Left ventricle myocardium inferior (tissue), 1 donor: ENCODE measurements at regions not wholly inside any gene's neighbourhood (a gene's known extent, or its start where the extent isn't known, plus 50 kb on each side); places are given as distances from the start of the nearest gene placed in this dataset.
A peak's percentile ranks its signal among the peaks of the same experiment; 100 is the strongest.
"Not testable (repeated sequence)": the region's sequence is repeated elsewhere in the genome, so short reads cannot be mapped to it uniquely, and the experiment has no call there.

Experiments used
- DNase-seq: peaks from one replicate; pipeline ENCODE4 v3.0.0-alpha.2; 2020
- H3K27ac ChIP-seq: fragments of 200-600 bp; replicated peaks from 2 replicates; pipeline ENCODE4 v1.8.0; 2021
- H3K27me3 ChIP-seq: fragments of 200-600 bp; 2 replicates; pipeline ENCODE4 v1.8.0; 2021; ENCODE audit warnings: low read depth
- H3K36me3 ChIP-seq: fragments of 200-600 bp; 2 replicates; pipeline ENCODE4 v1.8.0; 2021
- H3K4me1 ChIP-seq: fragments of 200-600 bp; 2 replicates; pipeline ENCODE4 v1.8.0; 2021
- H3K4me3 ChIP-seq: fragments of 200-600 bp; 2 replicates; pipeline ENCODE4 v1.8.0; 2021; ENCODE audit warnings: mild to moderate bottlenecking, moderate library complexity
- H3K9me3 ChIP-seq: fragments of 200-600 bp; replicated peaks from 2 replicates; pipeline ENCODE4 v1.8.0; 2021
- intact Hi-C: fragments of 100-400 bp; cut with micrococcal nuclease; formaldehyde crosslinking; loops from one replicate; pipeline ENCODE4 v1.11.0; 2022
- TF ChIP-seq, protein P1 (sequence below): fragments of 200-600 bp; IDR thresholded peaks from 2 replicates; pipeline ENCODE4 v1.8.0; 2021; ENCODE audit warnings: antibody characterized with exemption, mild to moderate bottlenecking, borderline replicate concordance
- donor health status: DM: no; HTN: yes; CAD: no; lungs with severe emphysema.

DNA sequence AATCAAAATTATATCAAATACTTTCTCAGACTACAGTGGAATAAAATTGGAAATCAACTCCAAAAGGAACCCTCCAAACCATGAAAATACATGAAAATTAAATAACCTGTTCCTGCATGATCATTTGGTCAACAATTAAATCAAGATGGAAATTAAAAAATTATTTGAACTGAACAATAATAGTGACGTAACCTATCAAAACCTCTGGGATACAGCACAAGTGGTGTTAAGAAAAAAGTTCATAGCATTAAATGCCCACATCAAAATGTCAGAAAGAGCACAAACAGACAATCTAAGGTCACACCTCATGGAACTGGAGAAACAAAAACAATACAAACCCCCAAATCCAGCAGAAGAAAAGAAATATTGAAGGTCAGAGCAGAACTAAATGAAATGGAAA is 1460.7 kb downstream of the OLFM4 start:
- H3K27ac ChIP-seq, result no peak overlapping the region
- DNase-seq, result no peak
- TF ChIP-seq, protein P1, sequence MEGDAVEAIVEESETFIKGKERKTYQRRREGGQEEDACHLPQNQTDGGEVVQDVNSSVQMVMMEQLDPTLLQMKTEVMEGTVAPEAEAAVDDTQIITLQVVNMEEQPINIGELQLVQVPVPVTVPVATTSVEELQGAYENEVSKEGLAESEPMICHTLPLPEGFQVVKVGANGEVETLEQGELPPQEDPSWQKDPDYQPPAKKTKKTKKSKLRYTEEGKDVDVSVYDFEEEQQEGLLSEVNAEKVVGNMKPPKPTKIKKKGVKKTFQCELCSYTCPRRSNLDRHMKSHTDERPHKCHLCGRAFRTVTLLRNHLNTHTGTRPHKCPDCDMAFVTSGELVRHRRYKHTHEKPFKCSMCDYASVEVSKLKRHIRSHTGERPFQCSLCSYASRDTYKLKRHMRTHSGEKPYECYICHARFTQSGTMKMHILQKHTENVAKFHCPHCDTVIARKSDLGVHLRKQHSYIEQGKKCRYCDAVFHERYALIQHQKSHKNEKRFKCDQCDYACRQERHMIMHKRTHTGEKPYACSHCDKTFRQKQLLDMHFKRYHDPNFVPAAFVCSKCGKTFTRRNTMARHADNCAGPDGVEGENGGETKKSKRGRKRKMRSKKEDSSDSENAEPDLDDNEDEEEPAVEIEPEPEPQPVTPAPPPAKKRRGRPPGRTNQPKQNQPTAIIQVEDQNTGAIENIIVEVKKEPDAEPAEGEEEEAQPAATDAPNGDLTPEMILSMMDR, result no peak
- intact Hi-C loops, result no loop called here
- H3K36me3 ChIP-seq, result no peaks in the 10 kb centered on the region
- no peaks in the 10 kb centered on the region for H3K4me1 ChIP-seq
- peaks cover 35% of the 10 kb centered on the region for H3K9me3 ChIP-seq
- no peaks in the 10 kb centered on the region for H3K27me3 ChIP-seq
- no peak overlapping the region for H3K4me3 ChIP-seq

DNA sequence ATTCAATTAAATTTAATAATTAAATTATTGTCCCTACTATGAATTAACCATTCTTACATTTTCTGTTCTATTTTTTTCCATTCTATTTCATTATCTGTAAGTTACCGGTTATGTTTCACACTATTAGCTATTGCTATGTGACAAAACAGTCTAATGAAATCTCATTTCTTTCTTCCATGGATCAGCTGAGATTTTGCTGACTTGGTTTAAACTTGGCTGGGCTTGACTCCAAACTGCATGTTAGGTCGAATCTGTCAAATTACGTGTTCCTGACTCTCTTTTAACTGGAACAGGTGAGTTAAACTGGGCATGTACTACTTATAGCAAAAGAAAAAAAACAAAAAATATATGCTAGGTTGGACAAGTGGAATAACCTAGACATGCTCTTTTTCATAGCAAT is 1464.4 kb downstream of the OLFM4 start:
- no peaks in the 10 kb centered on the region for H3K27me3 ChIP-seq
- no peak overlapping the region for H3K4me3 ChIP-seq
- H3K4me1 ChIP-seq, result no peaks in the 10 kb centered on the region
- H3K9me3 ChIP-seq, result peaks cover 35% of the 10 kb centered on the region
- no peaks in the 10 kb centered on the region for H3K36me3 ChIP-seq
- no peak for DNase-seq
- H3K27ac ChIP-seq, result no peak overlapping the region
- intact Hi-C loops, result no loop called here
- TF ChIP-seq, protein P1, result no peak

DNA sequence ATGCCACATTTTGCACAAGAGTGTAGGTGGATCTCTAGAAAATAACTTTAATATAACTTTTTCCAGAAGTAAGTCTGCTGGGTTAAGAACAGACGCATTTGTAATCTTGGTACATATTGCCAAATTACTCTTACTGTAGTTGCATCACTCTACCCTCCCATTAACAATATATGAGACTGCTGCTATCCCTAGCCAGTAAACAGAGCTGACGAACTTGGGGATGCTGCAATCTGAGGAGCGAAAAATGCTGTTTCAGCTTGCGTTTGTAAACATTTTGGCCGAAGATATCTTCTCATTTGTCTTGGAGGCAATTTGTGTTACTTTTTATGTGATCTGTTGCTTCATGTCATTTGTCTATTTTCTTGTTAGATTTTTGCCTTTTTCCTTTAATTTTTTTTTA is 1482.8 kb downstream of the OLFM4 start:
- no peaks in the 10 kb centered on the region for H3K36me3 ChIP-seq
- H3K27me3 ChIP-seq, result no peaks in the 10 kb centered on the region
- intact Hi-C loops, result no loop called here
- TF ChIP-seq, protein P1, result no peak
- no peak for DNase-seq
- H3K4me1 ChIP-seq, result no peaks in the 10 kb centered on the region
- H3K27ac ChIP-seq, result no peak overlapping the region
- H3K9me3 ChIP-seq, result no peaks in the 10 kb centered on the region
- H3K4me3 ChIP-seq, result no peak overlapping the region

DNA sequence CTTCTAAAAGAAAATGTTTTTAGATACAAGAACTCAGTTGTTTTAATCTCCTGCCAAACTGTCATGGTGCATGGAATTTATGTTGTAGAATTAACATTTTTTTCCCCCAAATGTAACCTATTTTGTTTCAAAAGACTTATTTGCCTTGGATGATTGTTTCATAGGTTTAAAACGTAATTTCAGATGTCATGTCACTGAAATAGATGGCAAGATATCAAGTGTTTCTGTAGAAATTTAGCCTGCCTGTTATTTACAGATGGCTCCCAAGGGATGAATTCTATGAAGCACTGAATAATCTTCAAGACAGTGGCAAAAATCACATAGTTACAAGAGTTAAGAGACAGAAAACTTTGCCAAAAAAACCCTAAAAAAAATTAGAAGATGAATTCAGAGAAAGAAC is 1484.6 kb downstream of the OLFM4 start:
- no peak overlapping the region for H3K4me3 ChIP-seq

DNA sequence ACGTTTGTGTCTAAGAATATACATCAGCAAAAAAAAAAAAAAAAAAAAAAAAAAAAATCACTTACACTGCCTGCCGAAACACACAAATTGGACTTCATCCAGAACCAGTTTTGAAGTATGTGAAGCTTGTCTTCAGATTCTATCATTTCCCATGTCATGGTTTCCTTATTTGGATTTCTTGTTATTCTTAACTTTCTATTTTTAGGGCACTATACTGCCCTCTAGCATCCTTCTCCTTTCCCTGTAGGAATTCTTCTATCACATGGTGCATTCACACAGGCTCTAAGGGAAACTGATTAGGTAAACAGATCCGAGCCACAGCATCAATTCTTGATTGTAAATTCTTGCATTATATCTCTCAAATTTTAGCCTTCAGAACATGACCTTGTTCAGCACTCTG is 1507.5 kb downstream of the OLFM4 start:
- no peaks in the 10 kb centered on the region for H3K4me1 ChIP-seq
- no peak overlapping the region for H3K4me3 ChIP-seq
- no peaks in the 10 kb centered on the region for H3K36me3 ChIP-seq
- no peaks in the 10 kb centered on the region for H3K27me3 ChIP-seq
- TF ChIP-seq, protein P1, result peak; percentile 19
- DNase-seq, result no peak
- H3K27ac ChIP-seq, result no peak overlapping the region
- intact Hi-C loops, result no loop called here
- H3K9me3 ChIP-seq, result no peaks in the 10 kb centered on the region

More for the DNA sequence above, 1484.6 kb downstream of the OLFM4 start:
- TF ChIP-seq, protein P1, result no peak
- no peaks in the 10 kb centered on the region for H3K36me3 ChIP-seq
- no peaks in the 10 kb centered on the region for H3K4me1 ChIP-seq
- no peaks in the 10 kb centered on the region for H3K9me3 ChIP-seq
- intact Hi-C loops, result no loop called here
- no peak overlapping the region for H3K27ac ChIP-seq
- no peak for DNase-seq
- H3K27me3 ChIP-seq, result no peaks in the 10 kb centered on the region

DNA sequence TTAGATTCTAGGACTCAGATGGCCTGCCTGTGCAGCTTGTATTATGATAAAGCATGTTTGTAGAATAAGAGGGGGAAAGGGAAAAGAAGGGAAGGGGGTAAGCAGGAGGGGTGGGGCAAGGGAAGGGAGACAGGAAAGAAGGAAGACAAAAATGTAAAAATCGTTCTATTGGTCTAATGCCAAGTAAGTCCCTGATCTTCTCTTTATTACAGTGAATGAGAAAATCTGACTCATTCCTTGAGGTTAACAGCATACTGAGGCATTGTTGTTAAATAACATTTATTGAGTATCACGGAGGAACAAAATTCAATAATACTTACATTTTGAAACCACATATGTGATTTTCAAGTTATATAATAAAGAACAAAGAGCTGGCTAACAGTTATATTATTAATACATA is 1534.7 kb downstream of the OLFM4 start:
- TF ChIP-seq, protein P1, result no peak
- Histone ChIP-seq H3K4me3 (no peak overlapping the region), H3K9me3 (no peaks in the 10 kb centered on the region), H3K27ac (no peak overlapping the region), H3K4me1 (no peaks in the 10 kb centered on the region), H3K36me3 (no peaks in the 10 kb centered on the region), H3K27me3 (no peaks in the 10 kb centered on the region)
- no peak for DNase-seq
- intact Hi-C loops, result no loop called here

DNA sequence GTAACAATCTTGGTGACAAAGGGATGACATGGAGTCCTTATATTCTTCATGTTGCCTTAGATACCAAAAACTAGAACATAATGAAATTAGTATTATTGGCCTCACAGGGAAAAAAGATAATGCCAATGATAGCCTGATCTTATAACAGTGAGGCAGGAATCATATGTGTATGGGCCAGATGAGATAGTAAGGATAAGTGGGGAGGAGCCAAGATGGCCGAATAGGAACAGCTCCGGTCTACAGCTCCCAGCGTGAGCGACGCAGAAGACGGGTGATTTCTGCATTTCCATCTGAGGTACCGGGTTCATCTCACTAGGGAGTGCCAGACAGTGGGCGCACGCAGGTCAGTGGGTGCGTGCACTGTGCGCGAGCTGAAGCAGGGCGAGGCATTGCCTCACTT is 1543.4 kb downstream of the OLFM4 start:
- H3K27me3 ChIP-seq, H3K36me3 ChIP-seq, H3K27ac ChIP-seq, H3K9me3 ChIP-seq, DNase-seq, H3K4me1 ChIP-seq, intact Hi-C loops: not testable (repeated sequence)
- peak overlapping the region; percentile 31 for H3K4me3 ChIP-seq
